Spleen (tissue), 11 donors: ENCODE measurements at regions not wholly inside any gene's neighbourhood (a gene's known extent, or its start where the extent isn't known, plus 50 kb on each side); places are given as distances from the start of the nearest gene placed in this dataset.
"Not testable (repeated sequence)": the region's sequence is repeated elsewhere in the genome, so short reads cannot be mapped to it uniquely, and the experiment has no call there.

Source experiments
- DNase-seq: peaks from one replicate; pipeline ENCODE4 v3.0.0-alpha.2; 2020
- H3K27ac ChIP-seq, 8 donors: fragments of 200-600 bp; sonication (generic) in 7 of 8; 1 replicate in 4 of 8; 2 replicates in 4 of 8; pipeline versions ENCODE4 v1.5.0 to v1.8.0; 2016 to 2021; ENCODE audit warnings: inconsistent platforms in 4 of 8, mild to moderate bottlenecking in 4 of 8, moderate library complexity in 1 of 8
- H3K27me3 ChIP-seq, 7 donors: fragments of 200-600 bp; sonication (generic) in 6 of 7; replicated peaks in 1 of 7; 1 replicate in 4 of 7; 2 replicates in 3 of 7; pipeline versions ENCODE4 v1.5.0 to v1.8.0; 2016 to 2021; ENCODE audit warnings: inconsistent platforms in 3 of 7, mild to moderate bottlenecking in 1 of 7
- H3K36me3 ChIP-seq, 6 donors: fragments of 200-600 bp; sonication (generic) in 5 of 6; 1 replicate in 4 of 6; 2 replicates in 2 of 6; pipeline versions ENCODE4 v1.5.0 to v1.8.0; 2016 to 2021; ENCODE audit warnings: inconsistent platforms in 2 of 6
- H3K4me1 ChIP-seq, 6 donors: fragments of 200-600 bp; sonication (generic) in 5 of 6; 1 replicate in 3 of 6; 2 replicates in 3 of 6; pipeline versions ENCODE4 v1.5.0 to v1.8.0; 2016 to 2021; ENCODE audit warnings: inconsistent platforms in 3 of 6
- H3K4me3 ChIP-seq, 8 donors: fragments of 200-600 bp; sonication (generic) in 7 of 8; 1 replicate in 4 of 8; 2 replicates in 4 of 8; pipeline versions ENCODE4 v1.5.0 to v1.8.0; 2016 to 2021; ENCODE audit warnings: inconsistent platforms in 4 of 8, mild to moderate bottlenecking in 4 of 8, moderate library complexity in 2 of 8
- H3K9me3 ChIP-seq, 8 donors: fragments of 200-600 bp; sonication (generic) in 7 of 8; 1 replicate in 4 of 8; 2 replicates in 4 of 8; pipeline versions ENCODE4 v1.5.0 to v1.8.0; 2016 to 2021; ENCODE audit warnings: inconsistent platforms in 4 of 8
- POLR2A ChIP-seq, 3 donors: fragments of 450-650 bp; IDR thresholded peaks; one replicate each; pipeline ENCODE4 v1.5.1; 2017; ENCODE audit warnings: antibody characterized with exemption in 3 of 3, mild to moderate bottlenecking in 1 of 3
- POLR2AphosphoS5 ChIP-seq, 3 donors: sonication (generic); formaldehyde crosslinking; IDR thresholded peaks; one replicate each; pipeline ENCODE4 v1.5.1; 2017; ENCODE audit warnings: antibody characterized with exemption in 3 of 3
- WGBS, 5 donors: extraction: QIAGEN DNeasy Blood & Tissue Kit in 3 of 5; methylation state at CpG; one replicate each; pipeline versions ENCODE4 v1.1.5 to v1.1.7; 2013 to 2018; 5-methylcytosine and 5-hydroxymethylcytosine counted together
- intact Hi-C: fragments of 100-400 bp; cut with DNase I; formaldehyde crosslinking; loops from one replicate; pipeline ENCODE4 v1.15.0; 2023; ENCODE audit warnings: low total_unique reads
- TF ChIP-seq, protein P1 (sequence below), 11 experiments: fragments of 200-600 bp in 7 of 11; fragments of 450-650 bp in 4 of 11; sonication (generic) in 4 of 11; IDR thresholded peaks in 8 of 11; conservative IDR thresholded peaks in 3 of 11; 1 replicate in 7 of 11; 2 replicates in 4 of 11; pipeline versions ENCODE4 v1.4.0 to v1.8.0; 2016 to 2021; ENCODE audit warnings: antibody characterized with exemption in 11 of 11, inconsistent platforms in 4 of 11, mild to moderate bottlenecking in 1 of 11
- donor health status: healthy with polysubstance abuse.
- donor health status: DM: no; HTN: no; CAD: no; lungs with moderate emphysema.
- donor health status: DM: no; HTN: no; CAD: no.
- donor health status: Bipolar disorder and iron deficiency.
- donor health status: healthy.
- donor health status: DM: no; HTN: no; CAD: no.
- donor health status: DM: yes; HTN: yes; CAD: no.

DNA sequence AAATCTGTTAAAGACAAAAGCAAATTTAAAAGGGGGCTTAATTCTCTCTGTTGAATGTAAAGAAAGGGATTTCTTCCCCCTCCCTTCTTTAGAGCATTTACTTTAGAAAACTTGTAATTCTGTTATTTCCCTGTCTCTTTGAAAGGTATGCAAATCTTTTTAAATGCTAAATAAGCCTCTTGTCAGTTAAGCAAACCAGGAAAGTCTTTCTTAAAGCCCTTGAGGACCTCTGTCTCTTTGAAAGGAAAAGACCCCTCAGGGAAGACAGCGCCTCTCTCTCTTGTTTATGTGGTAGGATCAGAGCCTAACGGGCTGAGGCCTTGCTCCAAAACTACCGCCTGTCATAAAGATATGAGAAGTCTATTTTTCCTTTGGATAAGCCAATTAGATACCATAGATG lies 139.9 kb upstream of the CDH7 start:
- intact Hi-C loops, result no loop called here
- TF ChIP-seq, protein P1, sequence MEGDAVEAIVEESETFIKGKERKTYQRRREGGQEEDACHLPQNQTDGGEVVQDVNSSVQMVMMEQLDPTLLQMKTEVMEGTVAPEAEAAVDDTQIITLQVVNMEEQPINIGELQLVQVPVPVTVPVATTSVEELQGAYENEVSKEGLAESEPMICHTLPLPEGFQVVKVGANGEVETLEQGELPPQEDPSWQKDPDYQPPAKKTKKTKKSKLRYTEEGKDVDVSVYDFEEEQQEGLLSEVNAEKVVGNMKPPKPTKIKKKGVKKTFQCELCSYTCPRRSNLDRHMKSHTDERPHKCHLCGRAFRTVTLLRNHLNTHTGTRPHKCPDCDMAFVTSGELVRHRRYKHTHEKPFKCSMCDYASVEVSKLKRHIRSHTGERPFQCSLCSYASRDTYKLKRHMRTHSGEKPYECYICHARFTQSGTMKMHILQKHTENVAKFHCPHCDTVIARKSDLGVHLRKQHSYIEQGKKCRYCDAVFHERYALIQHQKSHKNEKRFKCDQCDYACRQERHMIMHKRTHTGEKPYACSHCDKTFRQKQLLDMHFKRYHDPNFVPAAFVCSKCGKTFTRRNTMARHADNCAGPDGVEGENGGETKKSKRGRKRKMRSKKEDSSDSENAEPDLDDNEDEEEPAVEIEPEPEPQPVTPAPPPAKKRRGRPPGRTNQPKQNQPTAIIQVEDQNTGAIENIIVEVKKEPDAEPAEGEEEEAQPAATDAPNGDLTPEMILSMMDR (IDR thresholded peaks at IDR 0.05 in 8 of 11, conservative IDR thresholded peaks at IDR 0.05 in 3 of 11), result no peak
- TF ChIP-seq POLR2A (IDR thresholded peaks at IDR 0.05) (no peak), POLR2AphosphoS5 (IDR thresholded peaks at IDR 0.05) (no peak)
- Histone ChIP-seq H3K36me3 (no peaks in the 10 kb centered on the region), H3K4me3 (no peak overlapping the region), H3K27me3 (no peaks in the 10 kb centered on the region), H3K4me1 (no peaks in the 10 kb centered on the region), H3K9me3 (peaks cover 0 to 5% (median 0%) of the 10 kb centered on the region in 8 donors), H3K27ac (no peak overlapping the region)
- DNase-seq, result no peak
- 57 to 85% (median 70%) methylated on average over 3 of the region's 3 CpGs for WGBS, 5 donors

DNA sequence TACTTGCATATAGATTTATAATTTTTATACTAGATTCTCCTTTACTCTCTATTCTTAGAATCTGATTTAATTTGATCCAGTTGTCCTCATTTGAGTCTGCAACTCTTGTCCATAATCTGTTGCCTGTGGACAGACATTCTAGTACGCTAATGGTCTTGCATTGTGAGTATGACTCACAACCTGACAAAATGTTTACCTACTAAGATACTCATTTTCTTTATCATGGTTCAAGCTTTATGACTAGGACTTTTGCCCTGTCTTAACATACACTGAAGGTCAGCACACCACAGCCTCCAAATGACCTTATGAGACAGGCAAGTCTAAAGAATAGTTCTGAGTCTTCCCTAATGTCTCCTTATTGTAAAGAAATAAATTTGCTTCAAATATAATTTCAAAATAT lies 142.3 kb upstream of the CDH7 start:
- peaks cover 0 to 11% (median 4%) of the 10 kb centered on the region in 8 donors for H3K9me3 ChIP-seq
- 73 to 98% (median 79%) methylated on average over 1 of the region's 1 CpG for WGBS, 5 donors
- H3K27ac ChIP-seq, result no peak overlapping the region
- TF ChIP-seq POLR2A (IDR thresholded peaks at IDR 0.05) (no peak), POLR2AphosphoS5 (IDR thresholded peaks at IDR 0.05) (no peak)
- TF ChIP-seq, protein P1 (IDR thresholded peaks at IDR 0.05 in 8 of 11, conservative IDR thresholded peaks at IDR 0.05 in 3 of 11), result no peak
- H3K4me1 ChIP-seq, result no peaks in the 10 kb centered on the region
- intact Hi-C loops, result no loop called here
- no peaks in the 10 kb centered on the region for H3K27me3 ChIP-seq
- H3K4me3 ChIP-seq, result no peak overlapping the region
- H3K36me3 ChIP-seq, result no peaks in the 10 kb centered on the region
- no peak for DNase-seq

DNA sequence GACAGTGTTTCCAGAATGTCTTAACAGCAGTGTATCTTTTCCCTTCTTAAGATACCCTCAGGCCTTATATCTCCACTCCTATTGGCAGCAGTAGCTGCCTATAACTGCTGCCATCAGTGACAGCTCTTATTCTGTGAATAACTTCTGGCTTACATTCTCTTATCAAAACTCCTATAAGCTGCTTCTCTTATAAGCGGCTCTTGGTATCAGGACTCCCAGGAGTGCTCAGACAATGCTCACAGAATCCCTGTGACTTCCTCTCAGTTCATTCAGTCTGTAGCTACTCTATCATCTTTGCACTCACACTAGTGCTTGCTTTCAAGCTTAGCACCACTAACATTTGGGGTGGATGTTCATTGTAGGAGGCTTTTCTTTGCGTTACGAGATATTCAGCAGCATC lies 143.7 kb upstream of the CDH7 start:
- H3K27me3 ChIP-seq, result no peaks in the 10 kb centered on the region
- H3K9me3 ChIP-seq, result peaks cover 0 to 11% (median 4%) of the 10 kb centered on the region in 8 donors
- no peaks in the 10 kb centered on the region for H3K4me1 ChIP-seq
- intact Hi-C loops, result no loop called here
- no peak for TF ChIP-seq POLR2AphosphoS5 (IDR thresholded peaks at IDR 0.05)
- TF ChIP-seq, protein P1 (IDR thresholded peaks at IDR 0.05 in 8 of 11, conservative IDR thresholded peaks at IDR 0.05 in 3 of 11), result no peak
- no peak for TF ChIP-seq POLR2A (IDR thresholded peaks at IDR 0.05)
- H3K27ac ChIP-seq, result no peak overlapping the region
- H3K4me3 ChIP-seq, result no peak overlapping the region
- H3K36me3 ChIP-seq, result no peaks in the 10 kb centered on the region
- no peak for DNase-seq
- WGBS, 5 donors, result 87 to 96% (median 90%) methylated on average over 3 of the region's 3 CpGs

DNA sequence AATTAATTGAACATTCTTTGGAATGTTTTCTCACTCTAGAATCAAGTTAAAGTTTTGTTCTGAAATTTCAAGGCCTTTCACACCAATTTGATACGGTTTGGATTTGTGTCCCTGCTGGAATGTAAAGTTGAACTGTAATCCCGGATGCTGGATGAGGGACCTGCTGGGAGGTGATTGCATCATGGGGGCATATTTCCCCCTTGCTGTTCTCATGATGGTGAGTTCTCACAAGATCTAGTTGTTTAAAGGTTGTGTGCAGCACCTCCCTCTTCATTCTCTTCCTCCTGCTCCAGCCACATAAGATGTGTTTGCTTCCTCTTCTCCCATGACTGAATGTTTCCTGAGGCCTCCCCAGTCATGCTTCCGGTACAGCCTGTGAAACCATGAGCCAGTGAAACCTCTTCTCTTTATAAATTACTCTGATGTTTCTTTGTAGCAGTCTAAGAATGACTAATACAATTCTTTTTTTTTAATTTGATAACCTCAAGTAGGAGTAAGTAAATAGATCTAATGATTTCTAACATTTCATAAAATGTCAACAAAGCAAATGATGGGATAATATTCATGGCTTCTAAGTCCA lies 144.2 kb upstream of the CDH7 start:
- intact Hi-C loops, result no loop called here
- Histone ChIP-seq H3K9me3 (peaks cover 0 to 11% (median 4%) of the 10 kb centered on the region in 8 donors), H3K4me1 (no peaks in the 10 kb centered on the region), H3K4me3 (no peak overlapping the region), H3K36me3 (no peaks in the 10 kb centered on the region), H3K27ac (no peak overlapping the region), H3K27me3 (no peaks in the 10 kb centered on the region)
- TF ChIP-seq POLR2A (IDR thresholded peaks at IDR 0.05), result no peak
- TF ChIP-seq, protein P1 (IDR thresholded peaks at IDR 0.05 in 8 of 11, conservative IDR thresholded peaks at IDR 0.05 in 3 of 11), result no peak
- TF ChIP-seq POLR2AphosphoS5 (IDR thresholded peaks at IDR 0.05), result no peak
- DNase-seq, result no peak
- 60 to 79% (median 63%) methylated on average over 3 of the region's 3 CpGs for WGBS, 5 donors

DNA sequence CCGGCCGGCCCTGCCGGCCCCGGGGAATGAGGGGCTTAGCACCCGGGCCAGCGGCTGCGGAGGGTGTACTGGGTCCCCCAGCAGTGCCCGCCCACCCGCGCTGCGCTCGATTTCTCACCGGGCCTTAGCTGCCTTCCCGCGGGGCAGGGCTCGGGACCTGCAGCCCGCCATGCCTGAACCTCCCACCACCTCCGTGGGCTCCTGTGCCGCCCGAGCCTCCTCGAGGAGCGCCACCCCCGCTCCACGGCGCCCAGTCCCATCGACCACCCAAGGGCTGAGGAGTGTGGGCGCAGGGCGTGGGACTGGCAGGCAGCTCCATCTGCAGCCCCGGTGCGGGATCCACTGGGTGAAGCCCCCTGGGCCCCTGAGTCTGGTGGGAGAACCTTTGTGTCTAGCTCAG lies 145.5 kb upstream of the CDH7 start:
- H3K4me1 ChIP-seq, H3K27ac ChIP-seq, H3K4me3 ChIP-seq, H3K27me3 ChIP-seq, H3K36me3 ChIP-seq, intact Hi-C loops: not testable (repeated sequence)
- H3K9me3 ChIP-seq, result peaks cover 0 to 11% (median 4%) of the 10 kb centered on the region in 8 donors
- DNase-seq, result peak; percentile 57
- WGBS, 5 donors, result 92 to 97% (median 95%) methylated on average over 21 to 30 of the region's 30 CpGs
